ENCODE measurements at regions not wholly inside any gene's neighbourhood (a gene's known extent, or its start where the extent isn't known, plus 50 kb on each side); places are given as distances from the start of the nearest gene placed in this dataset.

DNA sequence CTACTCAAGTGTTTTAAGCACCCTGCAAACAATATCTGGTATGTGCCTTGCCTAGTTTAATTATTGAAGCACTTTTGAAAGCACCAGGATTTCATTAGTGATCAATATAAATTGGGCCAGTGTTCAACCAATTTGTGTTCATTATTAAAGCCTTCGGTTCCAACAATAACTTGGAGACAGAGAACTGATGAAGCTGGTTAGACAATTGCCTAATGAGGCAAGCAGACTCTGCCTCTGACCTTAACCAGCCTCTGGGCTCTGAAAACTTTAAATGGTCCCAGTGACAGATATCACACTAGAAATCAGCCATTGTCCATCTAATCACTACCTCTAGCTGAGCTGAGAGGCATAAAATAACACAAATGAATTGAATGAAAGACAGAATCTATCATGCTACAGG lies 139.9 kb upstream of the CNTN6 start:
- Histone ChIP-seq H3K4me1 (no peaks in the 10 kb centered on the region), H3K27ac (no peak overlapping the region), H3K27me3 (no peaks in the 10 kb centered on the region), H3K9me3 (no peaks in the 10 kb centered on the region), H3K4me3 (replicated peaks in 1 of 3) (no peak overlapping the region), H3K36me3 (no peaks in the 10 kb centered on the region)
- TF ChIP-seq POLR2A (IDR thresholded peaks at IDR 0.05) (no peak), CTCF (IDR thresholded peaks at IDR 0.05) (no peak)
- intact Hi-C loops (cut with DNase I) = no loop called here
- no peak for DNase-seq
- 82 to 100% methylated on average over 1 of the region's 1 CpG for WGBS, 2 donors

DNA sequence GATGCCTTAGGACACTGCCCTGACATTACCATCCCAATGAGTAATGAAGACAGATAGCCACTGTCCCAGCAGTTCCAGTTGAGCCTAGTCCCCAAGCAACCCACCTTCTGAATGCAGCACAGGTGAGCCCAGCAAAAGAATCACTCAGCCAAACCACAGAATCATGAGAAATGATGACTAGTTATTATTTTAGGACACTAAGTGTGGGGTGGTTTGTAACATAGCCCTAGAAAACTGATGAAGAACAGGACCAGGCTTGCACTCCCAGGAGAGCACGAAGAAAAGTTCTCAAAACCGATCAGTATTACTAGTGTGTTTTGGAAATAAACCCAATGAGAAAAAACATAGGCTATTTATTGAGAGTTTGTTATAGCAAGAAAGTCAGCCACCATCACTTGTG lies 129.6 kb upstream of the CNTN6 start:
- TF ChIP-seq POLR2A (IDR thresholded peaks at IDR 0.05) (no peak), CTCF (IDR thresholded peaks at IDR 0.05) (no peak)
- H3K4me3 ChIP-seq (replicated peaks in 1 of 3) = no peak overlapping the region
- H3K4me1 ChIP-seq = no peaks in the 10 kb centered on the region
- no peak overlapping the region for H3K27ac ChIP-seq
- H3K9me3 ChIP-seq = no peaks in the 10 kb centered on the region
- no peak for DNase-seq
- 79 to 87% methylated on average over 2 of the region's 2 CpGs for WGBS, 2 donors
- H3K27me3 ChIP-seq = no peaks in the 10 kb centered on the region
- intact Hi-C loops (cut with DNase I) = no loop called here
- no peaks in the 10 kb centered on the region for H3K36me3 ChIP-seq

GRCh38 chr3:963755-964154 lies 129.1 kb upstream of the CNTN6 start:
- H3K9me3 ChIP-seq = no peaks in the 10 kb centered on the region
- H3K4me3 ChIP-seq (replicated peaks in 1 of 3) = no peak overlapping the region
- H3K27me3 ChIP-seq = no peaks in the 10 kb centered on the region
- WGBS, 2 donors = 82 to 95% methylated on average over 3 of the region's 3 CpGs
- TF ChIP-seq POLR2A (IDR thresholded peaks at IDR 0.05) (no peak), CTCF (IDR thresholded peaks at IDR 0.05) (no peak)
- no peaks in the 10 kb centered on the region for H3K4me1 ChIP-seq
- no peak overlapping the region for H3K27ac ChIP-seq
- H3K36me3 ChIP-seq = no peaks in the 10 kb centered on the region
- no peak for DNase-seq
- intact Hi-C loops (cut with DNase I) = no loop called here

DNA sequence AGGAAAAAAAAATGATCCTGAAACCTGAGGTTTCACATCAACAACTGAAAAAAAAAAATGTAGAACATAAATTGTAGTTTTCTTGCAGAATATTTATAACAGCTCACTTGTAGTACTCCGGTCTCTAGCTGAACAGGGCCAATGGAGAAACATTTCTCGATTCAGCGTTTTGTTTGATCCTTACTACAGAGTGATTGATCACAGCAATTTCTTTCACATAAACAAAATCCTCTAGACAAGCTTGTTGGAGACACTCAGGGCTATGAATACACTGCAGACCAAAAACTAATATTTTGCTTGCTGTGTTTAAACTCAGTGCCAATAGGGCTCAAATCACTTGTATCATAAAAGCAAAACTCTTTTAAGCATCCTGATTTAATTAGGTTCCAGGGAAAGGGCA lies 127.0 kb upstream of the CNTN6 start:
- Histone ChIP-seq H3K27me3 (no peaks in the 10 kb centered on the region), H3K4me1 (no peaks in the 10 kb centered on the region), H3K36me3 (no peaks in the 10 kb centered on the region), H3K9me3 (no peaks in the 10 kb centered on the region), H3K27ac (no peak overlapping the region), H3K4me3 (replicated peaks in 1 of 3) (no peak overlapping the region)
- DNase-seq = no peak
- TF ChIP-seq CTCF (IDR thresholded peaks at IDR 0.05) (no peak), POLR2A (IDR thresholded peaks at IDR 0.05) (no peak)
- intact Hi-C loops (cut with DNase I) = no loop called here
- WGBS, 2 donors = 74 to 90% methylated on average over 3 of the region's 3 CpGs

GRCh38 chr3:966341-966740 lies 126.5 kb upstream of the CNTN6 start:
- H3K4me1 ChIP-seq = no peaks in the 10 kb centered on the region
- no peaks in the 10 kb centered on the region for H3K36me3 ChIP-seq
- H3K27me3 ChIP-seq = no peaks in the 10 kb centered on the region
- H3K9me3 ChIP-seq = no peaks in the 10 kb centered on the region
- no peak overlapping the region for H3K27ac ChIP-seq
- no peak for TF ChIP-seq CTCF (IDR thresholded peaks at IDR 0.05)
- no peak for TF ChIP-seq POLR2A (IDR thresholded peaks at IDR 0.05)
- WGBS, 2 donors = 75 to 83% methylated on average over 10 of the region's 10 CpGs
- H3K4me3 ChIP-seq (replicated peaks in 1 of 3) = no peak overlapping the region
- intact Hi-C loops (cut with DNase I) = no loop called here
- no peak for DNase-seq
